ENCODE measurements at regions not wholly inside any gene's neighbourhood (a gene's known extent, or its start where the extent isn't known, plus 50 kb on each side); places are given as distances from the start of the nearest gene placed in this dataset.

- WGBS, 2 experiments (ENCODE audit: insufficient coverage in 1 of 2, insufficient read length in 1 of 2): 90 to 100% methylated on average over 1 to 4 of the region's 4 CpGs
- H3K36me3 Mint-ChIP-seq (ENCODE audit: low read depth): peaks cover 4% of the 10 kb centered on the region
- TF ChIP-seq CTCF (conservative IDR thresholded peaks at IDR 0.05): no peak
- no peak for DNase-seq
- Histone ChIP-seq H3K9me3 (ENCODE audit: control insufficient read depth, low read length) (peaks cover 28% of the 10 kb centered on the region), H3K4me1 (ENCODE audit: control insufficient read depth, insufficient read depth, low read length) (no peaks in the 10 kb centered on the region), H3K27ac (ENCODE audit: low read depth, low read length) (no peak overlapping the region), H3K9ac (ENCODE audit: extremely low read depth, low read length, poor library complexity, severe bottlenecking) (no peak overlapping the region), H3K36me3 (ENCODE audit: control insufficient read depth, insufficient read depth, low read length) (no peaks in the 10 kb centered on the region), H3K27me3 (ENCODE audit: control insufficient read depth, insufficient read depth, low read length, poor library complexity, severe bottlenecking) (no peaks in the 10 kb centered on the region), H3K4me3 (ENCODE audit: low read length) (peak overlapping the region; percentile 44)
- H3K4me3 Mint-ChIP-seq: no peak overlapping the region
- H3K4me1 Mint-ChIP-seq: no peaks in the 10 kb centered on the region
- H3K9me3 Mint-ChIP-seq: peaks cover 27% of the 10 kb centered on the region
- H3K27ac Mint-ChIP-seq: no peak overlapping the region
- H3K27me3 Mint-ChIP-seq (ENCODE audit: insufficient read depth): no peaks in the 10 kb centered on the region
Measured at GRCh38 chr3:118369892-118370491, 664.7 kb downstream of the IGSF11 start.

- no peak overlapping the region for H3K27ac Mint-ChIP-seq
- Histone ChIP-seq H3K27me3 (ENCODE audit: control insufficient read depth, insufficient read depth, low read length, poor library complexity, severe bottlenecking) (no peaks in the 10 kb centered on the region), H3K4me1 (ENCODE audit: control insufficient read depth, insufficient read depth, low read length) (no peaks in the 10 kb centered on the region), H3K36me3 (ENCODE audit: control insufficient read depth, insufficient read depth, low read length) (no peaks in the 10 kb centered on the region), H3K4me3 (ENCODE audit: low read length) (no peak overlapping the region), H3K27ac (ENCODE audit: low read depth, low read length) (no peak overlapping the region), H3K9ac (ENCODE audit: extremely low read depth, low read length, poor library complexity, severe bottlenecking) (no peak overlapping the region), H3K9me3 (ENCODE audit: control insufficient read depth, low read length) (no peaks in the 10 kb centered on the region)
- no peak for TF ChIP-seq CTCF (conservative IDR thresholded peaks at IDR 0.05)
- no peaks in the 10 kb centered on the region for H3K36me3 Mint-ChIP-seq (ENCODE audit: low read depth)
- no peak overlapping the region for H3K4me3 Mint-ChIP-seq
- DNase-seq: no peak
- 80 to 83% methylated on average over 1 to 2 of the region's 2 CpGs for WGBS, 2 experiments (ENCODE audit: insufficient coverage in 1 of 2, insufficient read length in 1 of 2)
- no peaks in the 10 kb centered on the region for H3K4me1 Mint-ChIP-seq
- no peaks in the 10 kb centered on the region for H3K27me3 Mint-ChIP-seq (ENCODE audit: insufficient read depth)
- H3K9me3 Mint-ChIP-seq: peaks cover 5% of the 10 kb centered on the region
Measured at GRCh38 chr3:118380576-118380975, 654.1 kb downstream of the IGSF11 start.

- WGBS, 2 experiments (ENCODE audit: insufficient coverage in 1 of 2, insufficient read length in 1 of 2): 91% methylated on average over 1 of the region's 1 CpG; no CpG with 5 or more reads in 1 of the 2 experiments
- no peaks in the 10 kb centered on the region for H3K27me3 ChIP-seq (ENCODE audit: control insufficient read depth, insufficient read depth, low read length, poor library complexity, severe bottlenecking)
Measured at GRCh38 chr3:118396491-118396890, 638.2 kb downstream of the IGSF11 start.

More at GRCh38 chr3:118396491-118396890, 638.2 kb downstream of the IGSF11 start:
- no peak for DNase-seq
- Histone ChIP-seq H3K27ac (ENCODE audit: low read depth, low read length) (no peak overlapping the region), H3K36me3 (ENCODE audit: control insufficient read depth, insufficient read depth, low read length) (no peaks in the 10 kb centered on the region), H3K4me1 (ENCODE audit: control insufficient read depth, insufficient read depth, low read length) (no peaks in the 10 kb centered on the region), H3K9ac (ENCODE audit: extremely low read depth, low read length, poor library complexity, severe bottlenecking) (no peak overlapping the region), H3K4me3 (ENCODE audit: low read length) (no peak overlapping the region), H3K9me3 (ENCODE audit: control insufficient read depth, low read length) (no peaks in the 10 kb centered on the region)
- Mint-ChIP-seq H3K9me3 (no peaks in the 10 kb centered on the region), H3K36me3 (ENCODE audit: low read depth) (no peaks in the 10 kb centered on the region), H3K4me3 (no peak overlapping the region), H3K4me1 (no peaks in the 10 kb centered on the region), H3K27me3 (ENCODE audit: insufficient read depth) (no peaks in the 10 kb centered on the region), H3K27ac (no peak overlapping the region)
- no peak for TF ChIP-seq CTCF (conservative IDR thresholded peaks at IDR 0.05)

All from endodermal cell (in vitro differentiated cells).